Astrocyte of the spinal cord (primary cell): ENCODE measurements at regions not wholly inside any gene's neighbourhood (a gene's known extent, or its start where the extent isn't known, plus 50 kb on each side); places are given as distances from the start of the nearest gene placed in this dataset.

Source experiments
- DNase-seq: peaks from one replicate; pipeline ENCODE4 v3.0.0; 2011; ENCODE audit warnings: low read depth, low spot score
- H3K4me3 ChIP-seq: 2 replicates; pipeline ENCODE4 v1.5.1; 2011; ENCODE audit warnings: low read depth, mild to moderate bottlenecking, low read length, moderate library complexity
- CTCF ChIP-seq: IDR thresholded peaks from 2 replicates; pipeline ENCODE4 v1.5.1; 2012; ENCODE audit warnings: low read depth, mild to moderate bottlenecking, low read length, inconsistent platforms
- in situ Hi-C: cut with HindIII; loops from 2 replicates; pipeline ENCODE4 v1.10.0; 2017; ENCODE audit warnings: low sequenced_read_pairs

DNA sequence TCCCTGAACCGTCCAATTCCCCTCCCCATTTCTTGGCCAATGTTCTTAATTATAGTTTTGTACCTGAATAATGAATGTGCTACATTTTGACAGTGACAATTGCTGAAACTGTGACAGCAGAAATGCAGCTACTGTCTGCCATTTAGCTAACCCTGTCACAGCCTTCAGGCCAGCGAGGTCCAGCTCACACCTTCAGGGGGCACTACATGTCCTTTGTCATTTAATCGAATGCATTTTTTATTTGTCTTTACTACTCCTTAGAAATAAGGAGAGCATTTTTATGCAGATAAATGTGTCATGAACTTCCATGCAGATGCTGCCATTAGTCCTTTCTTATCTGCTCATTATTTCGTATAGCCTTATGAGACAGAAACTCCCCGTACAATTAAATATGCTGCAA lies 159.9 kb downstream of the MZT1 start:
- H3K4me3 ChIP-seq, result no peak overlapping the region
- TF ChIP-seq CTCF, result no peak
- no peak for DNase-seq
- in situ Hi-C loops, result no loop called here

DNA sequence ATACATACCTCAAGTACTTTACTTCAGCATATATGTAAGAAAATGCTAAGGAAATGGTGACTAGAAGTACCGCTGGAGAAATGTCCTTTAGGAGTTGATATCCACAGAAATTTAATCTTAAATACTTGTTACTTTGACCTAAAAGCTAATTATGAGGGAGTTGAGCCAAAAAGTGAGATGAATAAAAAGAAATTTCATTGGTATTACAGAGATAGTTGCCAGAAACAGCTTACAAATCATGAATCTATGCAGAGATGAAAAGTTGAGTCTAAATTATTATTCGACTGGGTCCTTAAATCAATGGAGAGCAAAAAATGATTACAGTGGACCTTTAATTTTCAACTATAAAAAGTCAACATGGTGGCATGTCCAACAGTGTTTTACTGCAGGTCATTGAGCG lies 160.9 kb downstream of the MZT1 start:
- no peak overlapping the region for H3K4me3 ChIP-seq
- no peak for TF ChIP-seq CTCF
- no peak for DNase-seq
- in situ Hi-C loops, result no loop called here

DNA sequence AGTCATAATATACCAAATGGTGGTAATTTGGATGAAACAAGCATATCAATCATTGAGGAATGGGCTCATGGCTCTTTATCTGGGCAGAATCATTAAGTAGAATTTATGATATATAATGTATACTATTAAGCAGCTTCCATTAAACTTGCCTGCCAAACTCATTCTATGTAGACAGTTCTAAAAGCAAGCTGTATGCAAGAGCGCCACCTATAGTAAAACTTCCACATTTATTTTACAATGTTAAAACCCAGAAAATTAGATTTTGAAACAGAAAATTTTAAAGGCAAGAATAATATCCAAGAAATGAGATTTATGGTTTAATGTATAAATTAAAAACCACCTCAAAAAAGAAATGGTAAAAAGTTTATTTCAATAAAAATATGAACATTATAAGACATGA lies 161.5 kb downstream of the MZT1 start:
- peak; percentile 59 for TF ChIP-seq CTCF
- DNase-seq, result peak; percentile 49
- H3K4me3 ChIP-seq, result no peak overlapping the region
- in situ Hi-C loops, result no loop called here

DNA sequence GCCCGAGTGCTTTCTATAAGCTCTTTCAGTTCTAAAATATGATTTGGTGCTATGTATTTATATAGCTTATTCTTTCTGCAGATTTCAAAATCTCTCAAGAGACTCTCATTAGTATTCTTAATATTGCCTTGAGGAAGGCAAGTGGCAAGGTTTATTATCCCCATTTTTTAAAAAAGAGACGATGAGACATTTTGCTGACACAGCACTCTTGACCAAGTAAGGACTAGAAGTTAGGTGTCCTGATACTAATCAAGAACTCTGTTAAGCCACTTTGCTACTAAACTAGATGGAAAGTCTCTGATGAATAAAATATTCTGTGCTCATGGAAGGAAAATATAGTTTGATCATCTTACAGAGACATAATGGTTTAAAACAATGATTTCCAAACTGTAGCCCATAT lies 164.7 kb downstream of the MZT1 start:
- DNase-seq, result no peak
- H3K4me3 ChIP-seq, result no peak overlapping the region
- in situ Hi-C loops, result no loop called here
- TF ChIP-seq CTCF, result no peak

DNA sequence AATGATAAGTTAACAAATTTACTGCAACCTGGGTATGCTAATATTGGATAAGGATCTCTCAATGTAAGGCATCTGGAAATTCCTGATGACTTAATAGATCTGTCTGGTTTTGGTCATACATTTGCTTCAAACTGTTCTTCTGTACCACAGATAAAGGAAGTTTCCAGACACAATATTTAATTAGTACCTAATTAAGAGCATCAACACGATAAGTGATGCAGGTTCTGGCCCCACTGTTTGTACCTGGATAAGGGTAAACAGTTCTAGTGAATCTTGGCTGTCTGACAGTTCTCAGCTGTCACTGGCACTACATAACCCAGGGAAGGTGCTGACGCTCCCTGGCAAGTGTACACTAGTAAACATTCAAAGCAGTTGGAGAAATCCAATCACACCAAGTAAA lies 165.6 kb downstream of the MZT1 start:
- in situ Hi-C loops, result no loop called here
- H3K4me3 ChIP-seq, result no peak overlapping the region
- no peak for TF ChIP-seq CTCF
- DNase-seq, result no peak

DNA sequence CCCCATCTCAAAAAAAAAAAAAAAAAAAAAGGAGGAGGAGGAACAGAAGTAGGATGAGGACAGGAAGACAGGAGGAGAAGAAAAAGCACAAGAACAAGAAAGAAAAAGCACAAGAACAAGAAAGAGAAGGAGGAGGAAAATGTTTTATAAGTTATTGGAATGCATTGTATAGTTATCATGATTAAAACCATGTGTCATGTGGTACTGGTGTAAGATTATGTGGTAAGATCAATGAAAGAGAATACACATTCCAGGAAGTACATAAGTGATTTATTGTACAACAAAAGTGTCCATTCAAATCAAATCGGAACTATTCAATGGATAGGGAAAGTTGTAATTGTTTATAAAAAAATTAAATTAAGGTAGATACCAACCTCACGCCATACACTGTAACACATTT lies 167.7 kb downstream of the MZT1 start:
- no peak for TF ChIP-seq CTCF
- in situ Hi-C loops, result no loop called here
- H3K4me3 ChIP-seq, result no peak overlapping the region
- DNase-seq, result no peak

DNA sequence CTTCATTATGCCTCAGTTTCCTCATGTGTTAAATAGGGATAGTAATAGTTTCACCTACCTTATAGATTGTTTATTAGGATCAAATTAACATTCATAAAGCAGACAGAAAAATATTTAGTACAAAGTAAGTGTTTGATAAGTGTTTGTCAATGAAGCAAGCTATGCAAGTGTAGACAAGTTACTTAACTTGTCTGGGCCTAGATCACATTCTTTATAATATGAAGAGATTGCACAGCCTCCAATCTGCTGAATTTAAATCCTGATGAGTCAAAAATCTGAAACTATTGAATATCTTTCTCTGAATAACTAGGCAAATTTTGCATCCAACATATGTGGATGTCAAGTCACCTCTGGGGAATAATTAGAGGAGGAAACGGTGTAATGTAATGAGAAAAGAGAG lies 170.5 kb downstream of the MZT1 start:
- DNase-seq, result no peak
- no peak overlapping the region for H3K4me3 ChIP-seq
- in situ Hi-C loops, result no loop called here
- no peak for TF ChIP-seq CTCF
